C4-2B (cell line): ENCODE measurements at regions not wholly inside any gene's neighbourhood (a gene's known extent, or its start where the extent isn't known, plus 50 kb on each side); places are given as distances from the start of the nearest gene placed in this dataset.

Experiments
- H3K27ac ChIP-seq: fragments of 450-650 bp; 2 replicates; pipeline ENCODE4 v1.5.1; 2017
- CTCF ChIP-seq: fragments of 450-650 bp; conservative IDR thresholded peaks from 2 replicates; pipeline ENCODE4 v1.5.1; 2017; ENCODE audit warnings: mild to moderate bottlenecking
- ZFX ChIP-seq: fragments of 450-650 bp; IDR thresholded peaks from 2 replicates; pipeline ENCODE4 v1.6.1; 2017

- no peak overlapping the region for H3K27ac ChIP-seq
- TF ChIP-seq ZFX (no peak), CTCF (no peak)
These were observed 120.9 kb downstream of the CRPPA start for GRCh38 chr7:16300361-16300895.

- TF ChIP-seq CTCF (no peak), ZFX (no peak)
- no peak overlapping the region for H3K27ac ChIP-seq
These were observed 121.5 kb downstream of the CRPPA start for GRCh38 chr7:16299853-16300252.

- TF ChIP-seq ZFX (no peak), CTCF (no peak)
- no peak overlapping the region for H3K27ac ChIP-seq
These were observed 123.1 kb downstream of the CRPPA start for GRCh38 chr7:16298221-16298620.

GRCh38 chr7:16295558-16295957 is 125.8 kb downstream of the CRPPA start:
- TF ChIP-seq CTCF (no peak), ZFX (no peak)
- no peak overlapping the region for H3K27ac ChIP-seq

GRCh38 chr7:16293669-16294425 is 127.5 kb downstream of the CRPPA start:
- TF ChIP-seq ZFX (no peak), CTCF (no peak)
- no peak overlapping the region for H3K27ac ChIP-seq

GRCh38 chr7:16284581-16284980 is 136.8 kb downstream of the CRPPA start:
- TF ChIP-seq CTCF (no peak), ZFX (no peak)
- no peak overlapping the region for H3K27ac ChIP-seq

- no peak for TF ChIP-seq ZFX
- TF ChIP-seq CTCF = no peak
- H3K27ac ChIP-seq = no peak overlapping the region
These were observed 143.1 kb downstream of the CRPPA start for GRCh38 chr7:16278167-16278787.
